ENCODE measurements at regions not wholly inside any gene's neighbourhood (a gene's known extent, or its start where the extent isn't known, plus 50 kb on each side); places are given as distances from the start of the nearest gene placed in this dataset.

GRCh38 chr10:53130337-53130736, 357.8 kb upstream of the MBL2 start:
- H3K4me2 ChIP-seq = no peak overlapping the region
- H3K4me3 ChIP-seq = no peak overlapping the region
- ATAC-seq (no peak), DNase-seq (ENCODE audit: low read depth in 1 of 2, low spot score in 1 of 2) (no peak), FAIRE-seq (no peak)
- H3K9me3 ChIP-seq = no peaks in the 10 kb centered on the region
- H3K27ac ChIP-seq = no peak overlapping the region
- ChIA-PET POLR2A (no interaction called here), CTCF (no interaction called here)
- H3K4me1 ChIP-seq = no peaks in the 10 kb centered on the region
- TF ChIP-seq TP53 (CRISPR knock-in tag; IDR thresholded peaks at IDR 0.05) = no peak
- no peak for TF ChIP-seq POLR2A (IDR thresholded peaks at IDR 0.05; ENCODE audit: low read length)
- no peak for TF ChIP-seq RFX5 (IDR thresholded peaks at IDR 0.05)
- TF ChIP-seq BCL3 (IDR thresholded peaks at IDR 0.05) = no peak
- TF ChIP-seq NPAS2 (CRISPR knock-in tag; IDR thresholded peaks at IDR 0.05; ENCODE audit: borderline replicate concordance) = no peak
- TF ChIP-seq HEYL (CRISPR knock-in tag; IDR thresholded peaks at IDR 0.05) = no peak
- no peak for TF ChIP-seq BHLHE40 (IDR thresholded peaks at IDR 0.05; ENCODE audit: low read depth, low read length)
- TF ChIP-seq HES2 (IDR thresholded peaks at IDR 0.05) = no peak
- no peak for TF ChIP-seq USF2 (IDR thresholded peaks at IDR 0.05)
- no peak for TF ChIP-seq ZNF302 (CRISPR knock-in tag; IDR thresholded peaks at IDR 0.05)
- no peak for TF ChIP-seq EHF (CRISPR knock-in tag; IDR thresholded peaks at IDR 0.05)
- no peak for TF ChIP-seq RAD21 (conservative IDR thresholded peaks at IDR 0.05 in 1 of 2, IDR thresholded peaks at IDR 0.05 in 1 of 2)
- no peak for TF ChIP-seq MAFK (IDR thresholded peaks at IDR 0.05; ENCODE audit: partially characterized antibody)
- TF ChIP-seq NFE2L2 (conservative IDR thresholded peaks at IDR 0.05; ENCODE audit: low read length) = no peak
- no peak for TF ChIP-seq MYC (IDR thresholded peaks at IDR 0.05; ENCODE audit: borderline replicate concordance, low read length)

- Histone ChIP-seq H3K4me3 (no peak overlapping the region), H3K4me2 (no peak overlapping the region), H3K9me3 (no peaks in the 10 kb centered on the region), H3K4me1 (no peaks in the 10 kb centered on the region), H3K27ac (no peak overlapping the region)
- FAIRE-seq (no peak), ATAC-seq (no peak), DNase-seq (ENCODE audit: low read depth in 1 of 2, low spot score in 1 of 2) (no peak)
- CTCF ChIA-PET = no interaction called here
- TF ChIP-seq EP300 (IDR thresholded peaks at IDR 0.05) (no peak), SMC3 (IDR thresholded peaks at IDR 0.05) (no peak), PBX3 (IDR thresholded peaks at IDR 0.05) (no peak), CHD4 (IDR thresholded peaks at IDR 0.05; ENCODE audit: borderline replicate concordance) (no peak), E2F6 (IDR thresholded peaks at IDR 0.05; ENCODE audit: borderline replicate concordance, low read depth) (no peak), ELK1 (IDR thresholded peaks at IDR 0.05; ENCODE audit: low read depth, low read length) (no peak), MAX (IDR thresholded peaks at IDR 0.05) (no peak), MAFK (IDR thresholded peaks at IDR 0.05; ENCODE audit: partially characterized antibody) (no peak), POLR2AphosphoS2 (conservative IDR thresholded peaks at IDR 0.05; ENCODE audit: low read length) (no peak), HOXB13 (CRISPR knock-in tag; IDR thresholded peaks at IDR 0.05; ENCODE audit: low read depth) (no peak), BHLHE40 (IDR thresholded peaks at IDR 0.05; ENCODE audit: low read depth, low read length) (no peak), RNF2 (IDR thresholded peaks at IDR 0.05; ENCODE audit: borderline replicate concordance, low read depth) (no peak), KDM5A (IDR thresholded peaks at IDR 0.05) (no peak), EHF (CRISPR knock-in tag; IDR thresholded peaks at IDR 0.05) (no peak), ZC3H11A (IDR thresholded peaks at IDR 0.05) (no peak), ZFP36 (IDR thresholded peaks at IDR 0.05; ENCODE audit: borderline replicate concordance, partially characterized antibody) (no peak), HEYL (CRISPR knock-in tag; IDR thresholded peaks at IDR 0.05) (no peak)
- 5% methylated on average over 4 of the region's 4 CpGs for WGBS (ENCODE audit: missing lambda C conversion rate)
- POLR2A ChIA-PET = no interaction called here
These were observed 355.1 kb upstream of the MBL2 start for GRCh38 chr10:53127686-53128085.

All from A549 (cell line).